Adrenal gland (tissue), 9 donors: ENCODE measurements at regions not wholly inside any gene's neighbourhood (a gene's known extent, or its start where the extent isn't known, plus 50 kb on each side); places are given as distances from the start of the nearest gene placed in this dataset.
"Not testable (repeated sequence)": the region's sequence is repeated elsewhere in the genome, so short reads cannot be mapped to it uniquely, and the experiment has no call there.

Experiments
- DNase-seq, 7 donors: peaks; one replicate each; pipeline ENCODE4 v3.0.0-alpha.2; 2019 to 2020
- H3K27ac ChIP-seq, 5 donors: fragments of 200-600 bp; sonication (generic) in 4 of 5; 1 replicate in 3 of 5; 2 replicates in 2 of 5; pipeline versions ENCODE4 v1.5.1 to v1.8.0; 2016 to 2020; ENCODE audit warnings: mild to moderate bottlenecking in 1 of 5
- H3K27me3 ChIP-seq: fragments of 200-600 bp; 2 replicates; pipeline ENCODE4 v1.8.0; 2021
- H3K36me3 ChIP-seq, 2 donors: fragments of 200-600 bp; replicated peaks in 1 of 2; 1 replicate in 1 of 2; 2 replicates in 1 of 2; pipeline versions ENCODE4 v1.5.1 to v1.8.0; 2018 to 2022
- H3K4me1 ChIP-seq, 2 donors: fragments of 200-600 bp; replicated peaks in 1 of 2; 1 replicate in 1 of 2; 2 replicates in 1 of 2; pipeline versions ENCODE4 v1.5.1 to v1.8.0; 2018 to 2021
- H3K4me3 ChIP-seq, 4 donors: fragments of 200-600 bp; sonication (generic) in 3 of 4; one replicate each; pipeline ENCODE4 v1.5.1; 2016 to 2018
- H3K9me3 ChIP-seq, 3 donors: fragments of 200-600 bp; sonication (generic) in 1 of 3; replicated peaks in 1 of 3; 1 replicate in 2 of 3; 2 replicates in 1 of 3; pipeline versions ENCODE4 v1.5.1 to v1.8.0; 2016 to 2021
- POLR2A ChIP-seq, 2 donors: fragments of 450-650 bp; IDR thresholded peaks; one replicate each; pipeline ENCODE4 v1.6.1; 2017; ENCODE audit warnings: antibody characterized with exemption in 2 of 2, mild to moderate bottlenecking in 2 of 2, moderate library complexity in 1 of 2
- WGBS, 4 donors: extraction: QIAGEN DNeasy Blood & Tissue Kit in 2 of 4; methylation state at CpG; one replicate each; pipeline versions ENCODE4 v1.1.5 to v1.1.7; 2013 to 2017; 5-methylcytosine and 5-hydroxymethylcytosine counted together
- intact Hi-C, 2 donors: fragments of 100-400 bp; cut with DNase I; formaldehyde crosslinking; loops; one replicate each; pipeline versions ENCODE4 v1.14.1 to v1.15.0; 2022 to 2023
- TF ChIP-seq, protein P1 (sequence below), 6 experiments: fragments of 450-650 bp in 4 of 6; fragments of 200-600 bp in 2 of 6; sonication (generic) in 1 of 6; IDR thresholded peaks; 1 replicate in 5 of 6; 2 replicates in 1 of 6; pipeline versions ENCODE4 v1.5.1 to v1.8.0; 2016 to 2021; ENCODE audit warnings: antibody characterized with exemption in 6 of 6, mild to moderate bottlenecking in 2 of 6, moderate library complexity in 1 of 6
- donor health status: healthy with polysubstance abuse.
- donor health status: Bipolar disorder and iron deficiency.
- donor health status: DM: yes; HTN: yes; CAD: no.
- donor health status: DM: no; HTN: no; CAD: no.
- donor health status: DM: no; HTN: no; CAD: no.

DNA sequence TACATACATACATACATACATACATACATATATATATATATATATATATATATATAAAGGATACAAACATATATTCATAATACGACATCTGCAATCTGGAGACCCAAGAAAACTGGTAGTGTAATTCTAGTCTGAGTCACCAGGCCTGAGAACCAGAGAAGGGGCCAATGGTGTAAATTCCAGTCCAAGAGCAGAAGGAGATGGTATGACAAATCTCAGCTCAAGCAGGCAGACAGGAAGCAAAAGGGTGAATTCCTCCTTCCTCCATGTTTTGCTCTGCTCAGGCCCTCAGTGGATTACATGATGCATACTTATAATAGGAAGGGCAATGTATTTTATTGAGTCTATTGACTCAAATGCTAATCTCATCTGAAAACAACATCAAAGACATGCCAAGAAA is 1060.4 kb upstream of the TMPRSS15 start:
- no peak overlapping the region for H3K4me3 ChIP-seq
- TF ChIP-seq, protein P1, sequence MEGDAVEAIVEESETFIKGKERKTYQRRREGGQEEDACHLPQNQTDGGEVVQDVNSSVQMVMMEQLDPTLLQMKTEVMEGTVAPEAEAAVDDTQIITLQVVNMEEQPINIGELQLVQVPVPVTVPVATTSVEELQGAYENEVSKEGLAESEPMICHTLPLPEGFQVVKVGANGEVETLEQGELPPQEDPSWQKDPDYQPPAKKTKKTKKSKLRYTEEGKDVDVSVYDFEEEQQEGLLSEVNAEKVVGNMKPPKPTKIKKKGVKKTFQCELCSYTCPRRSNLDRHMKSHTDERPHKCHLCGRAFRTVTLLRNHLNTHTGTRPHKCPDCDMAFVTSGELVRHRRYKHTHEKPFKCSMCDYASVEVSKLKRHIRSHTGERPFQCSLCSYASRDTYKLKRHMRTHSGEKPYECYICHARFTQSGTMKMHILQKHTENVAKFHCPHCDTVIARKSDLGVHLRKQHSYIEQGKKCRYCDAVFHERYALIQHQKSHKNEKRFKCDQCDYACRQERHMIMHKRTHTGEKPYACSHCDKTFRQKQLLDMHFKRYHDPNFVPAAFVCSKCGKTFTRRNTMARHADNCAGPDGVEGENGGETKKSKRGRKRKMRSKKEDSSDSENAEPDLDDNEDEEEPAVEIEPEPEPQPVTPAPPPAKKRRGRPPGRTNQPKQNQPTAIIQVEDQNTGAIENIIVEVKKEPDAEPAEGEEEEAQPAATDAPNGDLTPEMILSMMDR (IDR thresholded peaks at IDR 0.05): no peak
- TF ChIP-seq POLR2A (IDR thresholded peaks at IDR 0.05): no peak
- no peaks in the 10 kb centered on the region for H3K36me3 ChIP-seq
- intact Hi-C loops: no loop called here
- no peak overlapping the region for H3K27ac ChIP-seq
- 90 to 100% (median 98%) methylated on average over 1 of the region's 1 CpG for WGBS, 4 donors
- no peaks in the 10 kb centered on the region for H3K27me3 ChIP-seq
- peaks cover 0 to 6% (median 0%) of the 10 kb centered on the region in 3 donors for H3K9me3 ChIP-seq
- no peaks in the 10 kb centered on the region for H3K4me1 ChIP-seq
- no peak for DNase-seq

DNA sequence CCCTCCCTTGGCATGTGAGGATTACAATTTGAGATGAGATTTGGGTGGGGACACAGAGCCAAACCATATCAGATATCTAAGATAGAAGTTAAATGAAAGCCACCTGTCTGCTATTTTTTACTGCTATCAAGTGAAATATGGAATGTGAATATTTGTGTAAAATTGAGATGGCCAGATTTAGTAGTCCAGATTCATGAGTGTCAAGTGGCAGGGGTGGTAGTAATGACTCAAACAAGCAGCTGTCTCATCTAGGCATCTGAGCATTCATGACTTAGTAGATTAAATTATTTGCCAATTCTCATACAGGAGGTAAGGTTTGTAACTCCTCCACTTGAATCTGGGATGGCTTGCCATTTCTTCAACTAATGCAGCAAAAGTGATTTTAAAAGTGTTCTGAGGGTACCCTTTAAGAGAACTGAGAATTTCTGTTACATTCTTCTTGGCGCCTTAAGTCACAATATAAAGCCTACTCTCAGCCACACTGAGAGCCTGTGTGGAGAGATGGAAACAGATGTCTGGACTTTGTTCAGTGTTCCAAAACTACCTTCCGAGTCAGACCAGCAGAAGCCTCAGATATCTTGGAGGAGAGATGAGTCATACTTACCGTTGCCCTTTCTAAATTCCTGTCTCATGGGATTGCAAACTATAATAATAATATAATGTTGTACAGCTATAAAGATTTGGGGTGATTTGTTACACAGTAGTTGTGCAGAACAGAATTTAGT is 1065.6 kb upstream of the TMPRSS15 start:
- DNase-seq: no peak
- no peak for TF ChIP-seq POLR2A (IDR thresholded peaks at IDR 0.05)
- TF ChIP-seq, protein P1 (IDR thresholded peaks at IDR 0.05): no peak
- WGBS, 4 donors: 60 to 65% (median 62%) methylated on average over 3 of the region's 3 CpGs

DNA sequence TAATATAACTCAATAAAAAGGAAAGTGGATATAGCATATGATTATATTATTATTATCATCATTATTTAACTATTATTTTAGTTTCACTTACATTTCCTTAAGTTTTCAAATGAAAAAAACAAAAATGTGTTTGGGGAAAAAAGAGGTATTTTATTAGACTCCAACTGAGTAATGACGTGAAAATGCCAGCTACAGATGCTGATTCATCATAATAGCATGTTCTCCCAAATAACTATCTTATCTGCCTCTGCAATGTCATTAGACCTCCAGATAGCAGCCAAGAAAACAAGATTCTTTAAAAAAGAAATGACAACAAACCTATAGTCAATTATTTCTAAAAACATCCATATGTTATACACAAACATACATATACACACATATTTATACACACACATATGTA is 1071.9 kb upstream of the TMPRSS15 start:
- Histone ChIP-seq H3K9me3 (no peaks in the 10 kb centered on the region), H3K4me1 (no peaks in the 10 kb centered on the region), H3K27ac (no peak overlapping the region), H3K36me3 (no peaks in the 10 kb centered on the region), H3K27me3 (no peaks in the 10 kb centered on the region), H3K4me3 (no peak overlapping the region)
- intact Hi-C loops: no loop called here
- WGBS, 4 donors: 30 to 34% (median 32%) methylated on average over 1 of the region's 1 CpG
- DNase-seq: no peak
- TF ChIP-seq, protein P1 (IDR thresholded peaks at IDR 0.05): no peak
- no peak for TF ChIP-seq POLR2A (IDR thresholded peaks at IDR 0.05)

More for the DNA sequence above, 1065.6 kb upstream of the TMPRSS15 start:
- no peaks in the 10 kb centered on the region for H3K9me3 ChIP-seq
- no peaks in the 10 kb centered on the region for H3K27me3 ChIP-seq
- H3K4me1 ChIP-seq: no peaks in the 10 kb centered on the region
- no peak overlapping the region for H3K27ac ChIP-seq
- no peak overlapping the region for H3K4me3 ChIP-seq
- H3K36me3 ChIP-seq: no peaks in the 10 kb centered on the region
- intact Hi-C loops: no loop called here

DNA sequence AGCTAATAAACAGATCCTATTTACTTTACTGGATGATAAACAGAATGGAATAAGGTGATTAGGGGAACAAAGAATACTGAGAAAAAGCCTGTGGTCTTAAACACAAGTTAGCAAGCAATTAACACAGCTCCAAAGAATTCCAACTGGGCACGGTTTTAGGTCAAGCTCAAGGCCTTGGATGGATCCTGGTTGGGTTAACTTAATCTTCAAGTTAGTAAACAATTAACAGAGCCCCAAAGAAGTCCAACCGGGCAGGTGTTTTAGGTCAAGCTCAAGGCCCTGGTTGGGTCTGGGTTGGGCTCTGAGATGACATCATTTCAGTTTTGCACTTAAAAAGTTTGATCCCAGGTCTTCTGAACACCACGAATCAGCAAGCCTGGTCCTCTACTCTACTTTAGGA is 1086.3 kb upstream of the TMPRSS15 start:
- no peak for DNase-seq
- no peak overlapping the region for H3K27ac ChIP-seq
- no peaks in the 10 kb centered on the region for H3K36me3 ChIP-seq
- H3K4me1 ChIP-seq: no peaks in the 10 kb centered on the region
- H3K9me3 ChIP-seq: no peaks in the 10 kb centered on the region
- H3K4me3 ChIP-seq: no peak overlapping the region
- no peaks in the 10 kb centered on the region for H3K27me3 ChIP-seq
- no peak for TF ChIP-seq POLR2A (IDR thresholded peaks at IDR 0.05)
- WGBS, 4 donors: 58 to 68% (median 67%) methylated on average over 3 of the region's 3 CpGs
- intact Hi-C loops: no loop called here

DNA sequence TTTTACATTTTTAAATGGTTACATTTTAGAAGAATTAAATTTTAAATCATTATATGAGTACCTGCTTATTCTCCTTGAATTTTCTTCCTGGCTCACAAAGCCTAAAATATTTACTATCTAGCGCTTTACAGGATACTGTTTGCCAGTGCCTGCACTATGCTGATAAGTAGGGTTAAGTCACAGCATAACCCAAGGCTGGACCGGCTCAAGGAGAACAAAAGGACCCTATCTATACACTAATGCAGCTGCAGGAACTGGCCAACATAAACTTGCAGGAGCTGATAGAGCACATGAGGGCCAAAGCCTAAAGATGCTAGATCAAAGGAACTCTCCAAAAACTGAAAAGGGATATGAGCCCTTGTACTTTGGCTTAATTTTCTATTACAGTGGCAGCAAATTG is 1086.9 kb upstream of the TMPRSS15 start:
- WGBS, 4 donors: 26 to 33% (median 28%) methylated on average over 2 of the region's 2 CpGs
- TF ChIP-seq POLR2A (IDR thresholded peaks at IDR 0.05): no peak
- TF ChIP-seq, protein P1 (IDR thresholded peaks at IDR 0.05): no peak
- Histone ChIP-seq H3K27ac (no peak overlapping the region), H3K9me3 (no peaks in the 10 kb centered on the region), H3K4me3 (no peak overlapping the region), H3K36me3 (no peaks in the 10 kb centered on the region), H3K27me3 (no peaks in the 10 kb centered on the region), H3K4me1 (no peaks in the 10 kb centered on the region)
- intact Hi-C loops: no loop called here
- no peak for DNase-seq

DNA sequence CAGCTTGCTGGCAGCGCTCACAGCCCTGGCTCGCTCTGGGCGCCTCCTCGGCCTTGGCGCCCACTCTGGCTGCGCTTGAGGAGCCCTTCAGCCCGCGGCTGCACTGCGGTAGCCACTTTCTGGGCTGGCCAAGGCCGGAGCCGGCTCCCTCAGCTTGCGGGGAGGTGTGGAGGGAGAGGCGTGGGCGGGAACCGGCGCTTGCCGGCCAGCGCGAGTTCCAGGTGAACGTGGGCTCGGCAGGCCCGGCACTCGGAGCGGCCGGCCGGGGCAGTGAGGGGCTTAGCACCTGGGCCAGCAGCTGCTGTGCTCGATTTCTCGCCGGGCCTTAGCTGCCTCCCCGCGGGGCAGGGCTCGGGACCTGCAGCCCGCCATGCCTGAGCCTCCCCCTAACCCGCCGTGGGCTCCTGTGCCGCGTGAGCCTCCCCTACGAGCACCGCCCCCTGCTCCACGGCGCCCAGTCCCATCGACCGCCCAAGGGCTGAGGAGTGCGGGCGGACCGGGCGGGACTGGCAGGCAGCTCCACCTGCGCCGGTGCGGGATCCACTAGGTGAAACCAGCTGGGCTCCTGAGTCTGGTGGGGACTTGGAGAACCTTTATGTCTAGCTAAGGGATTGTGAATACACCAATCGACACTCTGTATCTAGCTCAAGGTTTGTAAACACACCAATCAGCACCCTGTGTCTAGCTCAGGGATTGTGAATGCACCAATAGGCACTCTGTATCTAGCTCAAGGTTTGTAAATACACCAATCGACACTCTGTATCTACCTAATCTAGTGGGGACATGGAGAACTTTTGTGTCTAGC is 1090.1 kb upstream of the TMPRSS15 start:
- intact Hi-C loops, H3K4me1 ChIP-seq, H3K36me3 ChIP-seq, H3K4me3 ChIP-seq, H3K9me3 ChIP-seq, H3K27me3 ChIP-seq, DNase-seq, H3K27ac ChIP-seq: not testable (repeated sequence)
- 95 to 97% (median 95%) methylated on average over 12 to 52 of the region's 52 CpGs for WGBS, 4 donors
